GM12872 (cell line): ENCODE measurements at regions not wholly inside any gene's neighbourhood (a gene's known extent, or its start where the extent isn't known, plus 50 kb on each side); places are given as distances from the start of the nearest gene placed in this dataset.

Experiments
- TF ChIP-seq, protein P1 (sequence below): IDR thresholded peaks from 3 replicates; pipeline ENCODE4 v1.5.1; 2011; ENCODE audit warnings: low read depth, mild to moderate bottlenecking, low read length, moderate library complexity; ENCODE audit not compliant: insufficient read depth

DNA sequence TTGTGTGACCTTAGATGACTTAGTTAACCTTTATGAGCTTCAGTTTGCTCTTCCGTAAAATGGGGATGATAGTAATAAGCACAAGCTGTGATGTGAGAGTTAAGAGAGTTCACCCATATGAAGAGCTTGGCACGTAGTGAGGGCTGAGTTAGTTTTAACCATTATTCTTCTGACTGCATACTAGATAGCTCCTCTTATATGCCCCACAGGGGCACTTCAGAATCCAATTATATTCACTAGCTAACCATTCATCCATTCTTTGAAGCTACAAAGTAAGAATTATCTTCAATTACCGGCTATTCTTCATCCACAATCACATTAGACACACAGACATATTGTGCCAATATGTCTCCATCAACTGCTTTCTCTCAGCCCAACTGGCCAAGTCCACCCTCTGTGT lies 159.0 kb upstream of the STT3B start:
- TF ChIP-seq, protein P1, sequence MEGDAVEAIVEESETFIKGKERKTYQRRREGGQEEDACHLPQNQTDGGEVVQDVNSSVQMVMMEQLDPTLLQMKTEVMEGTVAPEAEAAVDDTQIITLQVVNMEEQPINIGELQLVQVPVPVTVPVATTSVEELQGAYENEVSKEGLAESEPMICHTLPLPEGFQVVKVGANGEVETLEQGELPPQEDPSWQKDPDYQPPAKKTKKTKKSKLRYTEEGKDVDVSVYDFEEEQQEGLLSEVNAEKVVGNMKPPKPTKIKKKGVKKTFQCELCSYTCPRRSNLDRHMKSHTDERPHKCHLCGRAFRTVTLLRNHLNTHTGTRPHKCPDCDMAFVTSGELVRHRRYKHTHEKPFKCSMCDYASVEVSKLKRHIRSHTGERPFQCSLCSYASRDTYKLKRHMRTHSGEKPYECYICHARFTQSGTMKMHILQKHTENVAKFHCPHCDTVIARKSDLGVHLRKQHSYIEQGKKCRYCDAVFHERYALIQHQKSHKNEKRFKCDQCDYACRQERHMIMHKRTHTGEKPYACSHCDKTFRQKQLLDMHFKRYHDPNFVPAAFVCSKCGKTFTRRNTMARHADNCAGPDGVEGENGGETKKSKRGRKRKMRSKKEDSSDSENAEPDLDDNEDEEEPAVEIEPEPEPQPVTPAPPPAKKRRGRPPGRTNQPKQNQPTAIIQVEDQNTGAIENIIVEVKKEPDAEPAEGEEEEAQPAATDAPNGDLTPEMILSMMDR = no peak

DNA sequence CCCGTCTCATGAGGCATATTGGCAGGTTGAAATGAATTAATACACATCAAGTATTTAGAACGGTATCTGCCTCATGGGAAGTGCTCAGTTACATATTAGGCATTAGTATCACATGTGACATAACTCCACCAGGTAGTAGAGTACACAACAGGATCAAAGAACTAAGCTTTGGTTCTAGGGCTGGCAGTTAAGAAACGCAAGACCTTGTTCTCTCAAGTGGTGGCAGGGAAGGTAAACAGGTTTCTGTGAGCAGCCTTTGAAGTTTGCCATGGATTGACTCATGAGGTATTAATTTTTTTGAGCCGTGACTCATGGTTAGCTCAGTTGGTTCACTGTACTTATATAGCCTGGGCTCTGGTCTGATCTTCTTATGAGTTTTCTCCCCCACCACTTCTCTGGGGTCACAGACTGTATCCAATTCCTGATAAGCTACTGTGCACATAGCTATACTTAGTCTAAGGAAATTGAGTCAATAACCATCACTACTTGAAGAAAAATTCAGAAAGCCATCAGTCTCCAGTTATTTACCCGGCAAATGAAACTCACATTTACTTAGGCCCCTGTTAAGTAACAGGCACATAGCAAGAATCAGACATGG lies 155.6 kb upstream of the STT3B start:
- TF ChIP-seq, protein P1 = no peak

DNA sequence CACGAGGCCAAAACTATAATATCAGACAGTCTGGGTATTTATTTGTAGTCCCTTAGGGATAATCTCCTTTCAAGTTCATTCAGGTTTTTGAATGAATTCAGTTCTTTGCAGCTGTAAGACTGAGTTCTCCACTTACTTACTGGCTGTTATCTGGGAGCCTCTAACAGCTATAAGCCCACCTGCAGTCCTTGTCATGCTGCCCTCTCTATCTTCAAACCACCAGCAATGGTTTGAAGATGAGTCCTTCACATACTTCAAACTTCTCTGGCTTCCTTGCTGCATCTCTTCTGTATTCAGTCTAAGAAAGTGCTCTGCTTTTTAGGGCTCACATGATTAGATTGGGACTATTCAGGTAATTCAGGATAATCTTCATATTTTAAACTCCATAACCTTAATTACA lies 154.5 kb upstream of the STT3B start:
- TF ChIP-seq, protein P1 = no peak

DNA sequence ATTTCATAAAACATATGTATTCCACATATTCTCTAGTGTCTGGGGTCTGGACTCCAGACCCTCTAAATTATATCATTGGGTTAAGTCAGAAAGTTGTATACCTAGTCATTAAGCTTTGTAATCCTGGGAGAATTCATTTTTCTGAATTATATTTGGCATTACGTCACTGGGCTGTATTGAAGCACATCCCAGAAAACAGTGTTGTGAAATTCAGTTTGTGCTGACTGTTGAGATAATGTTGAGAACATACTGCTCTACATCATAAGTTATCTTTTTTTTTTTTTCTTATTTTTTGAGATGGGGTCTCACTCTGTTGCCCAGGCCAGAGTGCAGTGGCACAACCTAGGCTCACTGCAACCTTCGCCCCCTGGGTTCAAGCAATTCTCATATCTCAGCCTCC lies 153.1 kb upstream of the STT3B start:
- TF ChIP-seq, protein P1 = no peak

DNA sequence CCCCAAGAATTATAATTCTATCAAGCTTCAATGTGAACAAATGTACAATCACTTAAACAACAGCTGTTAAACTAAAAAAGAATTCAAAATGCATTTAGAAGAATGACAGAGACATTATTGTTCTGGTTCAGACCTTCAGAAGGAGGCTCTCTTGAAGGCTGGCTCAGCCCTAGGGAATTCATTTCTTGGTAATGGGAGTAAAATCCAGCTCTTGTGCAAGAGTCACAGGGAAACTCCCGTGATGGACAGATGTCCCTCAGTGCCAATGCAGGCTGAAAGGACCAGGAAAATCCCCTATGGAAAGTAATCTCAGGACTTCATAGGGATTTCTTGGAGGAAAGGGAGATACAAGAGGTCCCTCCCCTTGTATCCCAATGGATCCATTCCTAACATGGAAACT lies 149.9 kb upstream of the STT3B start:
- TF ChIP-seq, protein P1 = no peak

DNA sequence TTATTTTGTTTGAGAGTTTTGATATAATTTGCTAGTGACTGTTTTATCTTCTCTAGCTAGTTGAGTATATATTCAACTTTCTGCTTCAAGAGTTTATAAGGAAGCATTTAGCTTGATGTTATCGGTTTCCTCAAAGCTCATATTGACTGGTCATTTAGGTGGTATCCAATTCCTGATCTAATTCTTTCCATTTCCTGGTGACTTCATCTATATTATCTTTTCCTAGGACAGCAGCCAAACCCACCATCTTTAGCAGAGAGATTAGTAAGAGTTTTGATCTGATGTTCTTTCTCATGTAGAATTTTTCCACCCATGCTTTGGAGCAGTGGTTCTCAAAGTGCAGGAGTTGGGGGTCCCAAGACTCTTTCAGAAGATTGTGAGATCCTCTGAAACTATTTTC lies 148.6 kb upstream of the STT3B start:
- TF ChIP-seq, protein P1 = no peak

DNA sequence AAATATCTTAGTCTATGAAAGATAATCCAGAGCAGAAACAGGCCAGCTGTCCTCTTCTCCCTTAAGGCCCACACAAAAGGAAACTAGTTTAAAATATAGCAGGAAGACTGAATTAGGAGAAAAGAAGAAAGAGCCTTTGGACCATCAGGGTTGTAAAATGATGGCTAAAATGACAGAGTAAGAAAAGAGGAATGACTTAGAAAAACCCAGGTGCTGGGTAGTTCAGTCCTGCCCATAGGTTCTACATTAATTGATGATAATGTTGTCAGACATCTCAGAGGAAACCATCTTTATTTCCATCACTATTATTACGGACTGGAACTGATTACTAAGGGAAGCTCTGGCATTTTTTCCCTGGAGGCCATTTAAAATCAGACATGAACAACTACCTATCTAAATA lies 142.8 kb upstream of the STT3B start:
- TF ChIP-seq, protein P1 = no peak
